ENCODE measurements at regions not wholly inside any gene's neighbourhood (a gene's known extent, or its start where the extent isn't known, plus 50 kb on each side); places are given as distances from the start of the nearest gene placed in this dataset.
A peak's percentile ranks its signal among the peaks of the same experiment; 100 is the strongest.

GRCh38 chr13:34108410-34108809, 290.5 kb downstream of the RFC3 start:
- DNase-seq (ENCODE audit: low read depth in 3 of 3), result no peak

DNA sequence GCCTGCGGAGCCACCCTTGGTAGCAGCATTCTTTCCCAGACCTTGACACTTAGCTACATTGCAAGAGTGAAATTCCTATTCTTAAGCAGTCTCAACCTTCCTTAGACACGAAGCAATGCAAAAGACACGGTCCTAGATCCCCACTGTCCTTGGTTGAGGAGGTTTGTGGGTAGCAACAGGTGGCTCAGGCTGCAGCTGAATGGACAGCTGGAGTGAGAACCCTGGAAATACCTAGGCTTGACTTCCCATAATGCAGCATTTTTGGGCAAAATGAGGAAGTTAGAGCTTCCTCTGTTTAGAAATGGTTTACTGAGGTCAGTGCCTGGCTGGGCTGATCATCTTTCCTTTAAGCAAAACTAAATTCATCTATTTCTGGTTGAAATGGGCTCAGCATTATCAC, 296.6 kb downstream of the RFC3 start:
- DNase-seq (ENCODE audit: low read depth in 3 of 3), result no peak

- DNase-seq (ENCODE audit: low read depth in 3 of 3), result no peak
These were observed 298.7 kb downstream of the RFC3 start for GRCh38 chr13:34116651-34117050.

- DNase-seq (ENCODE audit: low read depth in 3 of 3), result no peak
These were observed 306.8 kb downstream of the RFC3 start for GRCh38 chr13:34124666-34125306.

- no peak for DNase-seq (ENCODE audit: low read depth in 3 of 3)
These were observed 309.6 kb downstream of the RFC3 start for GRCh38 chr13:34127523-34127922.

- no peak for DNase-seq (ENCODE audit: low read depth in 3 of 3)
These were observed 310.7 kb downstream of the RFC3 start for GRCh38 chr13:34128661-34129060.

GRCh38 chr13:34129436-34129835, 311.5 kb downstream of the RFC3 start:
- DNase-seq (ENCODE audit: low read depth in 3 of 3), result no peak

GRCh38 chr13:34137200-34137599, 319.3 kb downstream of the RFC3 start:
- DNase-seq (ENCODE audit: low read depth in 3 of 3), result no peak

DNA sequence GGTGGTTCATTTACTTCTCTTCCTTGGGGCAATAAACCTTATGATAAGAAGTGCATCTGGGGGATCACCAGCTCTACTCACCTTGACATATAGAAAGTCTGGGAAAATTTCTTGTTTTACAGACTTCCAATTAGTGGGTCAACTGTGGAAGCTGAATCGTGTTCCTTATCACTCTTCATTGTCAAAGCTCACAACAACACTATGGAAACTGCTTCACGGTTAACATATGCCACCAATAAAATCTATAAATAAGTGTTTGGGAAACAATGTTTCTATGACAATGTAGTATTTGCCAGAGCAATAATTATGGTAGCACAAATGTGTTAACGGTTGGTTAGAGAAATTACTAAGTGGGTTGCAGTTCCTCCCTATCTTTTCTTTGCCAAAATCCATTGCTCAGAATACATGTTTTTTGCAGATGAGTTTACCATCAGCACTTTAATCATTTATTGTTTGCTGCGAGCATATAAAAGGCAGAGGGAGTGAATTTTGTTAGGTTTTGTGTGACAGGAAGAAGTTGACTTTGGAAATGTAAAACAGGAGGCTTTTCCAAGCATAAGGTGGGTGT, 321.8 kb downstream of the RFC3 start:
- no peak for DNase-seq (ENCODE audit: low read depth in 3 of 3)

DNA sequence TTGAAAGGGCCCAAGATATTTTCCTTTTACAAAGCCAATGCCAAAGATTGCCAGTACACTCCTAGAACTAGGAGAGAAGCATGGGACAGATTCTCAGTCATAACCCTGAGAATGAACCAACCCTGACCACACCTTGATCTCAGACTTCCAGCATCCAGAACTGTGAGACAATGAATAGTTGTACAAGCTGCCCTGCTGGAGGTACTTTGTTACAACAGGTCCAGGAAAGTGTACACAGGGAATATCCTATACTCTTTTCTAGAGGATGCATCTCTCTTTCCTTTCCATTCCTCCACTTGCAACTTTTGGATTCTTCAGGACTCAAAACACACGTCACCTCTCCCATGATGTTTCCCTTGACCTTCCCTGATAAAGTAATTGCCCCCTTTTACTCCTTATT, 325.7 kb downstream of the RFC3 start:
- no peak for DNase-seq (ENCODE audit: low read depth in 3 of 3)

DNA sequence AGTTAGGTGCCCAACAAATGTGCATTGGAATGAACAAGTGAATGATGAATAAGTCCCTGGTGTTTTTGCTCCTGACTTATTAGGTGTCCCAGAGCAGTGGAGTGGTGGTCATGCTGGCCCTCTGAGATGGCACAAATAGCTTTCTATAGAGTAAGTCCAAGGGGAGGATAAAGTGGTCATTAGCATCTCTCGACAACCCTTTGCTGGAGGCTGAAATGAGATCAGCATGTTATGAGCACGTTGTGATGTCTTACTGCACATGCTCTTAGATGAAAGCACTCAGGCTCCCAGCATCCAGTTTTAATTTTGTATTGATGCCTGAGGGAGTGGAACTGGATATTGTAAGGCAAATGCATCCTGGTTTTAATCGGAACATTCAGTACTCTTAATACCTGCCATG, 326.2 kb downstream of the RFC3 start:
- no peak for DNase-seq (ENCODE audit: low read depth in 3 of 3)

DNA sequence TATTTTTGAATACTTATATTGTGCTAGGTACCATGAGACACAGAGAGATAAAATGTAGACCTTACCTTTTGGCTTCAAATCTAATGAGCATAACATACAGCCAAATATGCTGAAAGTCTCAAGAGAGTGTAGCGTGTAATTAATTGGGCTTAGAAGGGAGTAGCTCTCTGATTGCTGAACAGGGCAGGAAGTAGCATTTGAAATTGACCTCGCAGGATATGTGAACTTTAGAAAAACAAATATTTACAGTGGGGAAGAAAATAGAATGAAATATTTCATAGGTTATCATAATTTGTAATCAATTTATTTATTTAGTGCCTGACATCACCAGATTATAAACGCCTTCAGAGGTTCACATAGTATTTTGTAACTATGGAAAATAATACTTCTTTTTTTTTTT, 327.1 kb downstream of the RFC3 start:
- no peak for DNase-seq (ENCODE audit: low read depth in 3 of 3)

GRCh38 chr13:34148359-34148758, 330.4 kb downstream of the RFC3 start:
- DNase-seq (ENCODE audit: low read depth in 3 of 3), result no peak

GRCh38 chr13:34151885-34152284, 333.9 kb downstream of the RFC3 start:
- no peak for DNase-seq (ENCODE audit: low read depth in 3 of 3)

DNA sequence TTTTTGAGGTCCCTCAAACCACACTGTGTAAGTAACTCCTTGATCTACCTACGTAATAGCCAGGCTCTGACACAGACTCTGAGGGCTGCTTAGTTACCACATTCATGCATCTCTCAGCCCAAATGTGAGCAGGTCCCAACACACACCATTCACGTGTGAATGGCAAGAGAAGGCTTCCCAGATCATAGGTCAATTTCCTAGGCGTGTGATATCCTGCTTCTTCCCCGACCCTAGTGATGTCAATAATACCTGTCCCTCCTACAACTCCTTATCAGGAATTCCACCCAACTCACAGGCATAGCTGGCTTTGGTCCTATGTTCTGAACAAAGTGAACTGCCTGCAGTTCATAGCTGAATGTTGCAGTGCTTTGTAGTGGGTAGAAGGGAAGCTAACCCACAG, 334.5 kb downstream of the RFC3 start:
- no peak for DNase-seq (ENCODE audit: low read depth in 3 of 3)

DNA sequence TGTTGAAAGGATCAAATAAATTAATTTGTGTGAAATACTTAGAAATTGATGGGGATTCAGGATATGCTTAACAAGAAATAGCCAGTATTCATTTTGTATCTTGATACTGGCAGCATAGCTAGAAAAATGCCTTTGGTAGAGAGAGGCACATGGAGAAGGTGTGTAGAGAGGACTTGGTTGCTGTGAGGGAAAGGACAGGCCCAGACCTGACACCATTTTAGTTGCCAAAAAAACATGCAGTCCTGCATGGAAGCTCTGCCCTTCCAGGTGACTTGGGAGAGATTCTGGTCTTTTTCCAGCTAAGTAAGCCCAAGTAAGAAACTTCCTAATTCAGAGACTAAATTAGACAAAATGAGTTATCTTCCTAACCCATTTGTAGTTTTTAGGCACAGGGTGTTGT, 335.0 kb downstream of the RFC3 start:
- no peak for DNase-seq (ENCODE audit: low read depth in 3 of 3)

GRCh38 chr13:34153428-34154180, 335.7 kb downstream of the RFC3 start:
- DNase-seq (ENCODE audit: low read depth in 3 of 3), result no peak

DNA sequence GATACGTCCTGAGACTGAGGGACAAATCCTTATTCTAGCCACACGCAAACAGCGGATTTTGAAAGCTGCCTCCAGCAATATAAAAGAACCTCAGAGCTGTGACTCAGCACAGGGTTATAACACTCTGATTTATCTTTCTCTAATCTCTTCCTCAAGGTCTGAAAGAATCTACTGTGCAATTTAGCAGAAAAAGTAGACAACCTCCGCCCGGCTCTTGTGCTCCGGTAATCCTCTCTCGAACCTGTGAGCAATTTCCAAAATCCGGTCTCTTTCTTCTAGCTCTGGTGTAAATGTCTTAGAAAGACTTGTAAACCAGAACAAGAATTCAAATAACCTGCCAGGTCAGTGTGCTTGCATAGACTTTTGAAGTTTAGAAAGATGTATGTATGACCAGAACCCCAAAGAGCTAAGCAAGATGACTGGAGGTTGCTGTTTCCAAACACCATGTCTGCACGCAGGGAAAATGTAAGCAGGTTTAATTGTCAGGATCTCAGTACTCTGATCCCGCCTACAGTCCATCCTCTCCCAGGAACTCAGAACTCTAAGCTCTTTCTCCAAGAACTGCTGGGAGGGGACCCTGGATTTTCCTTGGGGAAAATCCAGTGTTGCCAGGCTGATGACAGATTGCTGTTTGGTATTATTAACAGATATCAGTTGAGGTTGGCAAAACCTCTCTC, 338.1 kb downstream of the RFC3 start:
- DNase-seq (ENCODE audit: low read depth in 3 of 3), result no peak

DNA sequence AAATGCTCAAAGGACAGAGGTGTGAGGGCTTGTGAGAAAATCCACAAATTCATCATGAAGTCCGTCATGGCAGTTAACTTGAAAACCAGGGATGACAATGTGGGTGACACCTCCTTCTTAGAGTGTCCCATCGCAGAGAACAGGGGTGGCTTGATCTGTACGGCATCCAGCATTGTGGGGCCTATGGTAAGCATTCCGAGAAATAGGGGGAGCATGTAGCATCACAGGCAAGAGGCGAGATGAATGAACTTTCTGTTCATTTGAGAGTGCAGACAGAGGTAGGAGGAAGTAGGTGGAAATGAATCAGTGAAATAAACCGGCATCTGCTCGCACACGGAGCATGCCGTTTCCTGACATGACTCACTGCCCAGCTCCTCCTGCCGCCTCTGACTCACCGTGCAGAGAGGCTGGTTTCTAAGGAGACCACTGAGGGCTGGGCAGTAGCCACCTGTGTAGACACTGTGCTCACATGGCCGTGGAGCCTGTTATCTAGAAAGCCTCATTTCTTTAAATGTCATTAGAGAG, 339.0 kb downstream of the RFC3 start:
- DNase-seq (ENCODE audit: low read depth in 3 of 3), result peak in 1 of 3 experiments; percentile 51

DNA sequence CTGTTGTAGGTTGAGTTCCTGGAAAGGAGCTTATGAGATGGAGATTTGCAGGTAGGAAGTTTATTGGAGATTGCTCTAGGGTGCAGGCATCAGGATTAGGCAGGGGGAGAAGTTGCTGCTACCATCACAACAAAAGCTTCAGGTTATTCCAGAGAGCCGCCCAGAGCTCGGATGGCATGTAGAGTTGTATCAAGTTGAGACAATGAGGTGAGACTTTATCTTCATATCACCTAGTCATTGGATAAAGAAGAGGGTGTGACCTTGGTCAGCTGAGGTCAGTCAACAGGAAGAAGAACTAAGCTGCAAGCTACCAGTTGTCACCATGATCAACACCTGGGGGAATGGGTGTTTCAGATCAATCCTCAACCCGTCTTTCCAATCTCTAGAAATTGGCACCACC, 342.0 kb downstream of the RFC3 start:
- DNase-seq (ENCODE audit: low read depth in 3 of 3), result no peak

DNA sequence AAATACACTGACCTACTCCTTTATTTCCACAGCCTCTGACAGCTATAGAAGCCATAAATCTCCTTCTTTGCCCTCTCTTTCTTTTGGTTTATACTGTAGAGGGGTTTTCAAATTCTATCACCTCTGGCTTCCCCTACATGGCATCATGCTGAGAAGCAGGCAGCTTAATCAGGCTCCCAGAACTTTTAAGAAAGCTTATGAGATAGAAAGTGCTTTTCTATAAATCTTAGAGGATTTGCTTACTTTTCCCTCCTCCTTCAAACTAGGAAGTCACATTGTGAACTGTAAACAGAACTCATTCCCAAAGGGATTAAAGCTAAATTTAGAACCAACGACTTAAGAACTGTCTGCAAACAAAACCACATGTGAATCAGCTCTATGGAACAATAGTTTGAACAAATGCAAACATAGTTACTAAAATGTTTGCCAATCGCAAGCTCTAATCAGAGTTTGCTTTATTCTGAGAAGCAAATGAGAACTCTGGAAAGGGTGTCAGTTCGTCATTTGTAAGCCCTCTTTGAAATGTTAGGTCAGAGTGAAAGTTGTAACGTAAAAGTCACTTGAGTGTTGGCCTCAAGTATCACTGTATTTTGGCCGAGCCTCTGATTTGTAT, 344.1 kb downstream of the RFC3 start:
- no peak for DNase-seq (ENCODE audit: low read depth in 3 of 3)

DNA sequence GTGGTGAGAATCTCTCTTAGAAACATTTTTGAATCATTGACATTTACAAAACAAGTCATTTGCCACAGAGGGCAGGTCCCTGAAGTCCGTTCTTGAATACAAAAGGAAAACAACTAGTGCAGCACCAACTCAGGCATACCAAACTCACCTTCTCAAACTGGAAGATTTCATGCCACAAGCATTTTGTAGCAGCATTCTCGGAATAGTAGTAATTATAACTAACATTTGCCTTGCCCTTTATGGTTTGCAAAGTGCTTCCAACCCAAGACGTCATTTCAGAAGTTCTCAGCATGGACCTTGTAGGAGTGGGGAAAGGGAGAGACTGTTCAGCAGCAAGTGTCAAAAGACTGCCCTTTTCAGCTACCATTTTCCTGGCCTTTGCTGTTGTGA, 344.6 kb downstream of the RFC3 start:
- no peak for DNase-seq (ENCODE audit: low read depth in 3 of 3)
